ENCODE measurements at regions not wholly inside any gene's neighbourhood (a gene's known extent, or its start where the extent isn't known, plus 50 kb on each side); places are given as distances from the start of the nearest gene placed in this dataset.
"Not testable (repeated sequence)": the region's sequence is repeated elsewhere in the genome, so short reads cannot be mapped to it uniquely, and the experiment has no call there.

DNA sequence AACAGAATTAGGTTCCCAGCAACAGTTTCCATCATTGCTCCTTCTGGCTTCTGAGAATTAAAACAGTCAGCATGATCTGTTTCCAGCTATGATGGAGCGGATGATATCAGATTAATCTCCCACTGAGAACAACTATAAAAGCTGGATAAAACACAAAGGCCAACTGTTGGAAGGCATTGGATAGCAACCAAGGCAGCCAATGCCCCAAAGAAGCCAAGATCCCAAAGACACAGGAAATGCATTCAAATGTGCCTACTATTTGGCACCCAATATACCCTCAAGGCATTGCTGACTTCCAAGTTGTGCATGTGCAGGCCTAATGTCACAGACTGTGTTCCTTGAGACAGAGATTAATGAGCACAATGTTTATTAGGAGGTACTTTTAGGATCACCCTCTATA is 259.3 kb downstream of the ARHGAP12 start:
- no peaks in the 10 kb centered on the region for H3K9me3 ChIP-seq (ENCODE audit: control insufficient read depth in 2 of 2, low read length in 2 of 2)
- H3K27me3 ChIP-seq (ENCODE audit: control insufficient read depth in 2 of 2, insufficient read depth in 2 of 2, low read length in 2 of 2) = no peaks in the 10 kb centered on the region
- H3K4me3 ChIP-seq (ENCODE audit: low read length in 2 of 2) = no peak overlapping the region
- no peak overlapping the region for H3K27ac ChIP-seq (ENCODE audit: low read depth in 2 of 2, low read length in 2 of 2)
- H3K36me3 ChIP-seq (ENCODE audit: control insufficient read depth in 2 of 2, insufficient read depth in 2 of 2, low read length in 2 of 2) = no peaks in the 10 kb centered on the region
- no peaks in the 10 kb centered on the region for H3K4me1 ChIP-seq (ENCODE audit: control insufficient read depth in 2 of 2, insufficient read depth in 2 of 2, low read length in 2 of 2)
- no peak overlapping the region for H3K9ac ChIP-seq (ENCODE audit: low read depth in 1 of 2, low read length in 2 of 2)

DNA sequence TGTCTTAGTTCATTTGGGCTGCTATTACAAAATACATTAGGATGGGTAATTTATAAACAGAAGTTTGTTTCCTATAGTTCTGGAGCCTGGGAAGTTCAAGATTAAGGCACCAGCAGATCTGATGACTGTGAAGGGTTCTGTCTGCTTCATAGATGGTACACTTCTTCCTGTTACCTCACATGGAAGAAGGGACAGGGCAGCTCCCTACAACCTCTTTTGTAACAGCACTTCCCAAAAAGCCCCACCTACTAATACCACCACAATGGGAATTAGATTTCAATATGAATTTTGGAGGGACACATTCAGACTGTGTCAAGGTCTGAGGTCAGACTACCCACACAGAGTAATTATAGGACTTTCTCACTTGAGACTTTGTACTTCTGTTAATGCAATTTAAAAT is 260.3 kb downstream of the ARHGAP12 start:
- H3K4me1 ChIP-seq (ENCODE audit: control insufficient read depth in 2 of 2, insufficient read depth in 2 of 2, low read length in 2 of 2) = no peaks in the 10 kb centered on the region
- H3K27me3 ChIP-seq (ENCODE audit: control insufficient read depth in 2 of 2, insufficient read depth in 2 of 2, low read length in 2 of 2) = no peaks in the 10 kb centered on the region
- no peak overlapping the region for H3K27ac ChIP-seq (ENCODE audit: low read depth in 2 of 2, low read length in 2 of 2)
- no peak overlapping the region for H3K9ac ChIP-seq (ENCODE audit: low read depth in 1 of 2, low read length in 2 of 2)
- no peaks in the 10 kb centered on the region for H3K36me3 ChIP-seq (ENCODE audit: control insufficient read depth in 2 of 2, insufficient read depth in 2 of 2, low read length in 2 of 2)
- no peaks in the 10 kb centered on the region for H3K9me3 ChIP-seq (ENCODE audit: control insufficient read depth in 2 of 2, low read length in 2 of 2)
- H3K4me3 ChIP-seq (ENCODE audit: low read length in 2 of 2) = no peak overlapping the region

DNA sequence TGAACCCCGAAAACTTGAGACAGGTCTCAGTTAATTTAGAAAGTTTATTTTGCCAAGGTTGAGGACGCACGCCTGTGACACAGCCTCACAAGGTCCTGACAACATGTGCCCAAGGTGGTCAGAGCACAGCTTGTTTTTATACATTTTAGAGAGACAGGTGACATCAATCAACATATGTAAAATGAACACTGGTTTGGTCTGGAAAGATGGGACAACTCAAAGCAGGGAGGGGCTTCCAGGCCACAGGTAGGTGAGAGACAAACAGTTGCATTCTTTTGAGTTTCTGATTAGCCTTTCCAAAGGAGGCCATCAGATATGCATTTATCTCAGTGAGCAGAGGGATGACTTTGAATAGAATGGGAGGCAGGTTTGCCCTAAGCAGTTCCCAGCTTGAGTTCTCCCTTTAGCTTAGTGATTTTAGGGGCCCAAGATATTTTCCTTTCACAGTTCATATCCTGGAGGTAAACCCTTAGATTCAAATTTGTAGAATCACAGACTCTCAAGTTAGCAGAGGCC is 262.8 kb downstream of the ARHGAP12 start:
- not testable (repeated sequence) for H3K27ac ChIP-seq (ENCODE audit: low read depth in 2 of 2, low read length in 2 of 2); H3K9me3 ChIP-seq (ENCODE audit: control insufficient read depth in 2 of 2, low read length in 2 of 2); H3K4me3 ChIP-seq (ENCODE audit: low read length in 2 of 2); H3K4me1 ChIP-seq (ENCODE audit: control insufficient read depth in 2 of 2, insufficient read depth in 2 of 2, low read length in 2 of 2); H3K9ac ChIP-seq (ENCODE audit: low read depth in 1 of 2, low read length in 2 of 2); H3K27me3 ChIP-seq (ENCODE audit: control insufficient read depth in 2 of 2, insufficient read depth in 2 of 2, low read length in 2 of 2); H3K36me3 ChIP-seq (ENCODE audit: control insufficient read depth in 2 of 2, insufficient read depth in 2 of 2, low read length in 2 of 2)

DNA sequence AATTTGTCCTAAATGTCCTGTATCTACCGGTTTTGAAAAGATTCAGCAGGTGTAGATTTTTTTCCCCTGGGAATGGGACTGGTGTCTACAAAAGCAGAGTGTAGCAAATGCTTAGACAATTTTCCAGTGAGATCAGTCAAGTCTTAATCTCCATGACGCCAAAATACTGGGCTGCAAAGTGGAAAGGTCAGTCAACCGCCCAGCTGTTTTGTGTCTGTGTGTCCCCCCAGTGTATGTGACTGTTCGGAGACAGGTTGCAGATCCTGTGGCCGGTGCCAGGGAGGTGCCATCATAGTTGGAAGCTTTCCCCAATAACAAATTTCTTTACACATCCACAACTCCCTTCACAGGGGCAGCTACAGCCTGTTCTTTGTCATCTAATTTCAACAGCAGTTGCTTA is 263.8 kb downstream of the ARHGAP12 start:
- Histone ChIP-seq H3K9ac (ENCODE audit: low read depth in 1 of 2, low read length in 2 of 2) (no peak overlapping the region), H3K4me1 (ENCODE audit: control insufficient read depth in 2 of 2, insufficient read depth in 2 of 2, low read length in 2 of 2) (no peaks in the 10 kb centered on the region), H3K36me3 (ENCODE audit: control insufficient read depth in 2 of 2, insufficient read depth in 2 of 2, low read length in 2 of 2) (no peaks in the 10 kb centered on the region), H3K27ac (ENCODE audit: low read depth in 2 of 2, low read length in 2 of 2) (no peak overlapping the region), H3K9me3 (ENCODE audit: control insufficient read depth in 2 of 2, low read length in 2 of 2) (no peaks in the 10 kb centered on the region), H3K27me3 (ENCODE audit: control insufficient read depth in 2 of 2, insufficient read depth in 2 of 2, low read length in 2 of 2) (no peaks in the 10 kb centered on the region), H3K4me3 (ENCODE audit: low read length in 2 of 2) (no peak overlapping the region)

DNA sequence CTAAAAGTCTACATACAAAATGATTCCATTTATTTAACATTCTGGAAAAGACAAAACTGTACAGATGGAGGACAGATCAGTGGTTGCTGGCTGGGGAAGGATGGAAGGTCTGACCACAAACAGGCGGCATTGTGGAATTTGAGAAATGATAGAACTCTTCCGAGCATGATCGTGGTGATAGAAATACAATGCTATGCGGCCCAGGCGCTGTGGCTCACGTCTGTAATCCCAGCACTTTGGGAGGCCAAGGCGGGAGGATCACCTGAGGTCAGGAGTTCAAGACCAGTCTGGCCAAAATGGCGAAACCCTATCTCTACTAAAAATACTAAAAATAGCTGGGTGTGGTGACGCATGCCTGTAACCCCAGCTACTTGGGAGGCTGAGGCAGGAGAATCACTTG is 264.6 kb downstream of the ARHGAP12 start:
- H3K36me3 ChIP-seq (ENCODE audit: control insufficient read depth in 2 of 2, insufficient read depth in 2 of 2, low read length in 2 of 2); H3K27me3 ChIP-seq (ENCODE audit: control insufficient read depth in 2 of 2, insufficient read depth in 2 of 2, low read length in 2 of 2); H3K9me3 ChIP-seq (ENCODE audit: control insufficient read depth in 2 of 2, low read length in 2 of 2); H3K27ac ChIP-seq (ENCODE audit: low read depth in 2 of 2, low read length in 2 of 2); H3K9ac ChIP-seq (ENCODE audit: low read depth in 1 of 2, low read length in 2 of 2); H3K4me1 ChIP-seq (ENCODE audit: control insufficient read depth in 2 of 2, insufficient read depth in 2 of 2, low read length in 2 of 2); H3K4me3 ChIP-seq (ENCODE audit: low read length in 2 of 2): not testable (repeated sequence)

DNA sequence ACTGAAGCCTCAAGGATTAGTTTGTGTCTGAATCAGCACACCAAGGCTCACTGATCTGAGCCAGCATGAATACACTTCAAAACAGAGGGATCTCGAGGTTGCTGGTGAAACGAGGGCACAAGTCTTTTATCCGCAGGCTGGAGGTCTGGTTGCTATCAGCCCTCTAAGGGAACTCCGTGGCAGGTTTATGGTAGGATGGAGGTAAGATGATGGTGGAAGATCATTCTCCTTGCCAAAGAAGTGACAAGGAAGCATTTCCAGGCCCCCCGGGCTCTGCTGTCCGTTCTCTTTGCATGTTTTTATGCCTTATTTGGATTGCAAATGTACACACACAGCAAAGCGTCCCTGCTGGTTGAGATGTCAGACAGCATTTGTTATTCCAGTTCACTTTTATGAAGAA is 268.3 kb downstream of the ARHGAP12 start:
- Histone ChIP-seq H3K9ac (ENCODE audit: low read depth in 1 of 2, low read length in 2 of 2) (no peak overlapping the region), H3K4me1 (ENCODE audit: control insufficient read depth in 2 of 2, insufficient read depth in 2 of 2, low read length in 2 of 2) (no peaks in the 10 kb centered on the region), H3K4me3 (ENCODE audit: low read length in 2 of 2) (no peak overlapping the region), H3K9me3 (ENCODE audit: control insufficient read depth in 2 of 2, low read length in 2 of 2) (no peaks in the 10 kb centered on the region), H3K27ac (ENCODE audit: low read depth in 2 of 2, low read length in 2 of 2) (no peak overlapping the region), H3K27me3 (ENCODE audit: control insufficient read depth in 2 of 2, insufficient read depth in 2 of 2, low read length in 2 of 2) (no peaks in the 10 kb centered on the region), H3K36me3 (ENCODE audit: control insufficient read depth in 2 of 2, insufficient read depth in 2 of 2, low read length in 2 of 2) (no peaks in the 10 kb centered on the region)

DNA sequence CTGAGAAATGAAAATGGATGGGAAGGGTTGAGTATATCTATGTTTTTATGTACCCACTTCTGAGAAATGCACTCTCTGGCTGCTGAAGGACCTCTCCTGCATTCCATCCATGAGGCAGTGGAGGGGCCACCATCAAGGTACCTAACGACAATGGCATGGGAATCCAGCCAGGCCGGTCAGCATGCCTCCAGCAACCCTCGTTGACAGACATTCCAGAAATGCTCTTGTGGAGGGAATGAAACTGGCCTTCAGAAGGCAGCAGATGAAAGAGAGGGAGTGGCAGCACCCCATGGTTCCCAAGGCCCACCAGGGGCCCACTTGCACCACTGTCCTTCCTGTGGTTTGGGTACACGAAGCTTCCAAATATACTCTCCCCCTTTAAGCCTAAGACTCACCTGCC is 269.0 kb downstream of the ARHGAP12 start:
- no peak overlapping the region for H3K27ac ChIP-seq (ENCODE audit: low read depth in 2 of 2, low read length in 2 of 2)
- no peaks in the 10 kb centered on the region for H3K36me3 ChIP-seq (ENCODE audit: control insufficient read depth in 2 of 2, insufficient read depth in 2 of 2, low read length in 2 of 2)
- H3K4me1 ChIP-seq (ENCODE audit: control insufficient read depth in 2 of 2, insufficient read depth in 2 of 2, low read length in 2 of 2) = no peaks in the 10 kb centered on the region
- H3K9me3 ChIP-seq (ENCODE audit: control insufficient read depth in 2 of 2, low read length in 2 of 2) = no peaks in the 10 kb centered on the region
- H3K4me3 ChIP-seq (ENCODE audit: low read length in 2 of 2) = no peak overlapping the region
- H3K27me3 ChIP-seq (ENCODE audit: control insufficient read depth in 2 of 2, insufficient read depth in 2 of 2, low read length in 2 of 2) = no peaks in the 10 kb centered on the region
- H3K9ac ChIP-seq (ENCODE audit: low read depth in 1 of 2, low read length in 2 of 2) = no peak overlapping the region

DNA sequence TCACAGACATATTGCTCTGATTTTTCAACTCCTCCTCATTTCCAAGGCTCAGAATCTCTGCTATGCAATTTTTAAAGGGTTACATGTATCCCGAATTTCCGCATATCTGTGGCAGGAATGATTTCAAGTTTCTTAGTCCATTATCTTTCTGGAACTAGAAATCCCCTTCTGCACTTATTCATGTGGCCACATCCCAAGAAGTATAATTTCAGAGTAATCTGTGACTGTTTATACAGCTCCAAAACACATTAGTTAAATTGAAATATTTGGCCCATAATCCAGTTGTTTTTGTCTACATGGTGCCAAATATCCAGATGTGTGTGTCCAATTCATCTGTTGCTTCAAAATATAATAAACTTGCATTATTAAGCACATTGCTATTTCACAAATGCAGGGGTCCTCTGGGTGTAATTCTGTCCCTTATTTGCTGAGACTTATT is 271.2 kb downstream of the ARHGAP12 start:
- Histone ChIP-seq H3K4me1 (ENCODE audit: control insufficient read depth in 2 of 2, insufficient read depth in 2 of 2, low read length in 2 of 2) (no peaks in the 10 kb centered on the region), H3K36me3 (ENCODE audit: control insufficient read depth in 2 of 2, insufficient read depth in 2 of 2, low read length in 2 of 2) (no peaks in the 10 kb centered on the region), H3K27ac (ENCODE audit: low read depth in 2 of 2, low read length in 2 of 2) (peak overlapping the region in 1 of 2 donors; percentile 41), H3K4me3 (ENCODE audit: low read length in 2 of 2) (no peak overlapping the region), H3K9ac (ENCODE audit: low read depth in 1 of 2, low read length in 2 of 2) (no peak overlapping the region), H3K9me3 (ENCODE audit: control insufficient read depth in 2 of 2, low read length in 2 of 2) (no peaks in the 10 kb centered on the region), H3K27me3 (ENCODE audit: control insufficient read depth in 2 of 2, insufficient read depth in 2 of 2, low read length in 2 of 2) (no peaks in the 10 kb centered on the region)

DNA sequence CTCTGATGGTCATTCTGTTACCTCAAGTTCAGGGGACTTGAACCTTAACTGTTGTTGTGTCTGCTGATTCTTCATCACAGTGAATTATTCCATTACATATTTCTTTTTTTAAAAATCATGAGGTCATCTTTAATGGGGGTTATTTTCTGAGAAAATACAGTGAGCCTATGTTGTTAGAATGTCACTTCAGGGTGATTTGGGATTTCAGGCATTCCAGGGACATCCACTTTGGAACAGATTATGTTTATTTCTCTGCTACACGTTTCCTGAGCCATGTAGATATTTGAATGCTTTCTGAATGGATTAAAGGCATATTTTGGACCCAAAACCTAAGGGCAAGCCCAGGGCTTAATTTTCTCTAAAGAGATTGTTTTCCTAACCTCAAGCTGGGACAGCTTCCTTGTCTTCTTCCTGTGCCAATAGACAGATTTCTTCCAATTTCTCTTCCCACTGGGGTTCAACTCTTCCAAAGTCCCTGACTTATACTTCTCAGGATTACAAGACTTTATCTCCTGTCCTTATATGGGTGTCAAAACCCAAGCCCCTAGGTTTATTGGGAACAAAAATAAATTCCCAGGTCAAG is 271.7 kb downstream of the ARHGAP12 start:
- H3K9ac ChIP-seq (ENCODE audit: low read depth in 1 of 2, low read length in 2 of 2) = no peak overlapping the region
- no peak overlapping the region for H3K4me3 ChIP-seq (ENCODE audit: low read length in 2 of 2)
- H3K9me3 ChIP-seq (ENCODE audit: control insufficient read depth in 2 of 2, low read length in 2 of 2) = no peaks in the 10 kb centered on the region
- H3K36me3 ChIP-seq (ENCODE audit: control insufficient read depth in 2 of 2, insufficient read depth in 2 of 2, low read length in 2 of 2) = no peaks in the 10 kb centered on the region
- no peaks in the 10 kb centered on the region for H3K27me3 ChIP-seq (ENCODE audit: control insufficient read depth in 2 of 2, insufficient read depth in 2 of 2, low read length in 2 of 2)
- no peaks in the 10 kb centered on the region for H3K4me1 ChIP-seq (ENCODE audit: control insufficient read depth in 2 of 2, insufficient read depth in 2 of 2, low read length in 2 of 2)
- peak overlapping the region in 1 of 2 donors; percentile 41 for H3K27ac ChIP-seq (ENCODE audit: low read depth in 2 of 2, low read length in 2 of 2)

DNA sequence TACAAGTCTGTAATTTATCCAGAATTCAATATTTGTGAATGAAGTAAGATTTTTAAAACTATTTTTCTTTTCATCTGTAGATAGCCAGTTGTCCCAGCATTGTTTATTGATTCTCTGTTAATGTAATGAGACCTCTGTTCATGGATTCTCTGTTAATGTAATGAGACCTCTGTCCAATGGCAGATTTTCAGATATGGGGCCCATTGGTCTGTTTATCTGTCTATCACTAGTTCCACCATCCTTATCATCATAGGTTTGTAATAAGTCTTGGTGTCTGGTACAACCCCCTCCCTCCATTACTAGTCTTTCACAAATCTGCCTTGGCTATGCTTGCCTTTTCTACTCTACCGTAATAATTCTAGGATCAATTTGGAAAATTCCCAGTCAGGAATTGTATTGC is 276.6 kb downstream of the ARHGAP12 start:
- no peaks in the 10 kb centered on the region for H3K27me3 ChIP-seq (ENCODE audit: control insufficient read depth in 2 of 2, insufficient read depth in 2 of 2, low read length in 2 of 2)
- no peaks in the 10 kb centered on the region for H3K9me3 ChIP-seq (ENCODE audit: control insufficient read depth in 2 of 2, low read length in 2 of 2)

DNA sequence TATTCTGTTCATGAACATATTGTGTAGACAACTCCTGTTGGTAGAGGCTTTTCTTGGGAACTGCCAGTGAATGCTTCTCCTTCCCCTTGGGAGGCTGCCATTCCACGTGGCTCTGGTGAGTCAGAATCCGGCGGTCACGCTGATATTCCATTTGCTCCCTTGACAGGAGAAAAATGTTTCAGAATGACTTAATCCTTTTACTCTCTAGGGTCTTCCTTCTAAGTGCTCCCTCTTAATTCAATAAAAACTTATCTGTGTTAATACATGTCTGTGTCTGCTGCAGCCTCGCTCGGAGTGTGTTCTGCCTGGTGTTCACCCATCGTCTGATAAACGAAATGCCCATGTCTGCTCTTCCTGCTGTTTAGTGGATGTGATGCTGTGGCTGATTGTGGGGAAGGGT is 278.6 kb downstream of the ARHGAP12 start:
- Histone ChIP-seq H3K27me3 (ENCODE audit: control insufficient read depth in 2 of 2, insufficient read depth in 2 of 2, low read length in 2 of 2) (no peaks in the 10 kb centered on the region), H3K9ac (ENCODE audit: low read depth in 1 of 2, low read length in 2 of 2) (no peak overlapping the region), H3K4me3 (ENCODE audit: low read length in 2 of 2) (no peak overlapping the region), H3K27ac (ENCODE audit: low read depth in 2 of 2, low read length in 2 of 2) (peak overlapping the region in 1 of 2 donors; percentile 13), H3K9me3 (ENCODE audit: control insufficient read depth in 2 of 2, low read length in 2 of 2) (no peaks in the 10 kb centered on the region), H3K4me1 (ENCODE audit: control insufficient read depth in 2 of 2, insufficient read depth in 2 of 2, low read length in 2 of 2) (no peaks in the 10 kb centered on the region), H3K36me3 (ENCODE audit: control insufficient read depth in 2 of 2, insufficient read depth in 2 of 2, low read length in 2 of 2) (no peaks in the 10 kb centered on the region)

More for the DNA sequence above, 276.6 kb downstream of the ARHGAP12 start:
- H3K4me3 ChIP-seq (ENCODE audit: low read length in 2 of 2) = no peak overlapping the region
- no peak overlapping the region for H3K9ac ChIP-seq (ENCODE audit: low read depth in 1 of 2, low read length in 2 of 2)
- no peaks in the 10 kb centered on the region for H3K4me1 ChIP-seq (ENCODE audit: control insufficient read depth in 2 of 2, insufficient read depth in 2 of 2, low read length in 2 of 2)
- H3K27ac ChIP-seq (ENCODE audit: low read depth in 2 of 2, low read length in 2 of 2) = no peak overlapping the region
- no peaks in the 10 kb centered on the region for H3K36me3 ChIP-seq (ENCODE audit: control insufficient read depth in 2 of 2, insufficient read depth in 2 of 2, low read length in 2 of 2)

All from mucosa of rectum (tissue), 2 donors.